ENCODE measurements at regions not wholly inside any gene's neighbourhood (a gene's known extent, or its start where the extent isn't known, plus 50 kb on each side); places are given as distances from the start of the nearest gene placed in this dataset.

- TF ChIP-seq CTCF (IDR thresholded peaks at IDR 0.05) (no peak), POLR2A (IDR thresholded peaks at IDR 0.05) (no peak)
Observed at GRCh38 chr14:54148251-54148650, 191.6 kb upstream of the BMP4 start.

Data from right lobe of liver (tissue), 4 donors.